ENCODE measurements at regions not wholly inside any gene's neighbourhood (a gene's known extent, or its start where the extent isn't known, plus 50 kb on each side); places are given as distances from the start of the nearest gene placed in this dataset.

GRCh38 chr3:160049988-160050387, 61.4 kb downstream of the IL12A start:
- TF ChIP-seq CTCF (IDR thresholded peaks at IDR 0.05), result no peak
- TF ChIP-seq POLR2A (IDR thresholded peaks at IDR 0.05), result no peak
